C4-2B (cell line): ENCODE measurements at regions not wholly inside any gene's neighbourhood (a gene's known extent, or its start where the extent isn't known, plus 50 kb on each side); places are given as distances from the start of the nearest gene placed in this dataset.

Experiments
- ZFX ChIP-seq: fragments of 450-650 bp; IDR thresholded peaks from 2 replicates; pipeline ENCODE4 v1.6.1; 2017
- TF ChIP-seq, protein P1 (sequence below): fragments of 450-650 bp; conservative IDR thresholded peaks from 2 replicates; pipeline ENCODE4 v1.5.1; 2017; ENCODE audit warnings: mild to moderate bottlenecking

DNA sequence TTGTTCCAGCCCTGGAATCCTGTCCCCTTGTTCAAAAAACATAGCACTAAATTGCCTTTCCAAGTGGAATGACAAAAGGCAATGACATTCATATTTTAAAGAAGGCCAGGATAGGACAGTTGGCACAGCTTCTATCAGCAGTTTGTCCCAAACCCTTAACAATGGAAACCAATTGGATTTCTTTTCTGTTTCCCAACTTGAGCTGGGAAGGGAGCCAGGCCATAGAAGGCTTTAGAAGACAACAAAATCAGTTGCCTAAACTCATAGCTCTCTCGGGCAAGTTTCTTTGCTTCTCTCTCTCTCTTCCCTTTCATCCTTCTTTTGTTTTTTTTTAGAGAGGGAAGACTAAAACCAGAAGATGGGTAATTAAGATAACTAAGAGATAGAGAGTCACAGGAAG is 227.7 kb upstream of the TPRG1 start:
- TF ChIP-seq, protein P1, sequence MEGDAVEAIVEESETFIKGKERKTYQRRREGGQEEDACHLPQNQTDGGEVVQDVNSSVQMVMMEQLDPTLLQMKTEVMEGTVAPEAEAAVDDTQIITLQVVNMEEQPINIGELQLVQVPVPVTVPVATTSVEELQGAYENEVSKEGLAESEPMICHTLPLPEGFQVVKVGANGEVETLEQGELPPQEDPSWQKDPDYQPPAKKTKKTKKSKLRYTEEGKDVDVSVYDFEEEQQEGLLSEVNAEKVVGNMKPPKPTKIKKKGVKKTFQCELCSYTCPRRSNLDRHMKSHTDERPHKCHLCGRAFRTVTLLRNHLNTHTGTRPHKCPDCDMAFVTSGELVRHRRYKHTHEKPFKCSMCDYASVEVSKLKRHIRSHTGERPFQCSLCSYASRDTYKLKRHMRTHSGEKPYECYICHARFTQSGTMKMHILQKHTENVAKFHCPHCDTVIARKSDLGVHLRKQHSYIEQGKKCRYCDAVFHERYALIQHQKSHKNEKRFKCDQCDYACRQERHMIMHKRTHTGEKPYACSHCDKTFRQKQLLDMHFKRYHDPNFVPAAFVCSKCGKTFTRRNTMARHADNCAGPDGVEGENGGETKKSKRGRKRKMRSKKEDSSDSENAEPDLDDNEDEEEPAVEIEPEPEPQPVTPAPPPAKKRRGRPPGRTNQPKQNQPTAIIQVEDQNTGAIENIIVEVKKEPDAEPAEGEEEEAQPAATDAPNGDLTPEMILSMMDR = no peak
- TF ChIP-seq ZFX = no peak
